Natural killer cell (primary cell): ENCODE measurements at regions not wholly inside any gene's neighbourhood (a gene's known extent, or its start where the extent isn't known, plus 50 kb on each side); places are given as distances from the start of the nearest gene placed in this dataset.

Experiments
- ATAC-seq, 3 donors: fragments of 150-1000 bp in 2 of 3; fragments of 200-7000 bp in 1 of 3; cut with Tn5 transposase; 1 replicate in 1 of 3; 2 replicates in 2 of 3; pipeline ENCODE4 v1.10.0; 2021; ENCODE audit warnings: mild to moderate bottlenecking in 2 of 3, moderate library complexity in 2 of 3
- DNase-seq, 2 donors: peaks; one replicate each; pipeline versions ENCODE4 v3.0.0 to v3.0.0-alpha.2; 2013 to 2021; ENCODE audit warnings: mixed read lengths in 1 of 2
- H3K27ac ChIP-seq: one replicate; pipeline ENCODE4 v1.5.1; 2013; ENCODE audit warnings: mild to moderate bottlenecking, low read length
- H3K27me3 ChIP-seq: one replicate; pipeline ENCODE4 v1.6.1; 2013; ENCODE audit warnings: low read length; ENCODE audit not compliant: control insufficient read depth, insufficient read depth
- H3K36me3 ChIP-seq: one replicate; pipeline ENCODE4 v1.6.1; 2013; ENCODE audit warnings: low read length; ENCODE audit not compliant: control insufficient read depth, insufficient read depth
- H3K4me1 ChIP-seq: one replicate; pipeline ENCODE4 v1.6.1; 2013; ENCODE audit warnings: low read length; ENCODE audit not compliant: control insufficient read depth, insufficient read depth
- H3K4me3 ChIP-seq: one replicate; pipeline ENCODE4 v1.5.1; 2013; ENCODE audit warnings: low read length
- H3K9me3 ChIP-seq: one replicate; pipeline ENCODE4 v1.6.1; 2013; ENCODE audit warnings: low read length; ENCODE audit not compliant: control insufficient read depth, insufficient read depth
- H3K27ac Mint-ChIP-seq, 2 donors: one replicate each; pipeline ENCODE4 v1.8.0; 2022; ENCODE audit warnings: mild to moderate bottlenecking in 2 of 2, mixed read lengths in 2 of 2, moderate library complexity in 1 of 2
- H3K27me3 Mint-ChIP-seq, 2 donors: one replicate each; pipeline ENCODE4 v1.8.0; 2022; ENCODE audit warnings: low read depth in 2 of 2, mixed read lengths in 2 of 2
- H3K36me3 Mint-ChIP-seq: one replicate; pipeline ENCODE4 v1.8.0; 2022; ENCODE audit warnings: mixed read lengths
- H3K4me1 Mint-ChIP-seq, 2 donors: one replicate each; pipeline ENCODE4 v1.8.0; 2022; ENCODE audit warnings: mixed read lengths in 2 of 2
- H3K4me3 Mint-ChIP-seq: one replicate; pipeline ENCODE4 v1.8.0; 2022; ENCODE audit warnings: mild to moderate bottlenecking, moderate library complexity, mixed read lengths
- H3K9me3 Mint-ChIP-seq, 2 donors: one replicate each; pipeline ENCODE4 v1.8.0; 2022; ENCODE audit warnings: mixed read lengths in 2 of 2
- CTCF ChIP-seq: fragments of 200-600 bp; IDR thresholded peaks from one replicate; pipeline ENCODE4 v1.8.0; 2022; ENCODE audit warnings: antibody characterized with exemption
- WGBS: methylation state at CpG from one replicate; pipeline ENCODE4 v1.1.7; 2013; ENCODE audit warnings: missing lambda C conversion rate; ENCODE audit not compliant: insufficient coverage; 5-methylcytosine and 5-hydroxymethylcytosine counted together
- intact Hi-C: fragments of 100-400 bp; cut with micrococcal nuclease; formaldehyde crosslinking; loops from one replicate; pipeline ENCODE4 v1.14.2; 2022

- Mint-ChIP-seq H3K27me3 (no peaks in the 10 kb centered on the region), H3K4me3 (no peak overlapping the region), H3K36me3 (no peaks in the 10 kb centered on the region), H3K9me3 (peaks cover 0 to 6% of the 10 kb centered on the region in 2 donors), H3K27ac (no peak overlapping the region), H3K4me1 (peaks cover 0 to 5% of the 10 kb centered on the region in 2 donors)
- intact Hi-C loops: no loop called here
- Histone ChIP-seq H3K27ac (no peak overlapping the region), H3K27me3 (no peaks in the 10 kb centered on the region), H3K4me1 (no peaks in the 10 kb centered on the region), H3K36me3 (no peaks in the 10 kb centered on the region), H3K4me3 (no peak overlapping the region), H3K9me3 (no peaks in the 10 kb centered on the region)
- WGBS: 63% methylated on average over 1 of the region's 2 CpGs
- TF ChIP-seq CTCF: no peak
- no peak for ATAC-seq
- DNase-seq: no peak
Observed at GRCh38 chr13:33367171-33367895, 81.8 kb upstream of the STARD13 start.

- peak in 1 of 3 donors; percentile 79 for ATAC-seq
- no peak overlapping the region for H3K27ac Mint-ChIP-seq
- 0% methylated on average over 3 of the region's 5 CpGs for WGBS
- Histone ChIP-seq H3K9me3 (no peaks in the 10 kb centered on the region), H3K36me3 (no peaks in the 10 kb centered on the region), H3K4me3 (no peak overlapping the region), H3K4me1 (no peaks in the 10 kb centered on the region), H3K27me3 (no peaks in the 10 kb centered on the region), H3K27ac (no peak overlapping the region)
- H3K9me3 Mint-ChIP-seq: peaks cover 0 to 6% of the 10 kb centered on the region in 2 donors
- peaks cover 0 to 5% of the 10 kb centered on the region in 2 donors for H3K4me1 Mint-ChIP-seq
- H3K27me3 Mint-ChIP-seq: no peaks in the 10 kb centered on the region
- TF ChIP-seq CTCF: no peak
- H3K36me3 Mint-ChIP-seq: no peaks in the 10 kb centered on the region
- no peak for DNase-seq
- intact Hi-C loops: no loop called here
- no peak overlapping the region for H3K4me3 Mint-ChIP-seq
Observed at GRCh38 chr13:33367926-33368325, 82.4 kb upstream of the STARD13 start.

- no peak overlapping the region for H3K4me3 Mint-ChIP-seq
- DNase-seq: no peak
- peaks cover 0 to 5% of the 10 kb centered on the region in 2 donors for H3K4me1 Mint-ChIP-seq
- H3K27me3 Mint-ChIP-seq: no peaks in the 10 kb centered on the region
- Histone ChIP-seq H3K27me3 (no peaks in the 10 kb centered on the region), H3K36me3 (no peaks in the 10 kb centered on the region), H3K4me1 (no peaks in the 10 kb centered on the region), H3K27ac (no peak overlapping the region), H3K4me3 (no peak overlapping the region), H3K9me3 (no peaks in the 10 kb centered on the region)
- TF ChIP-seq CTCF: no peak
- 83% methylated on average over 3 of the region's 3 CpGs for WGBS
- intact Hi-C loops: no loop called here
- ATAC-seq: no peak
- no peak overlapping the region for H3K27ac Mint-ChIP-seq
- no peaks in the 10 kb centered on the region for H3K36me3 Mint-ChIP-seq
- H3K9me3 Mint-ChIP-seq: peaks cover 0 to 2% of the 10 kb centered on the region in 2 donors
Observed at GRCh38 chr13:33369073-33369472, 83.5 kb upstream of the STARD13 start.
